AG10803 (cell line): ENCODE measurements at regions not wholly inside any gene's neighbourhood (a gene's known extent, or its start where the extent isn't known, plus 50 kb on each side); places are given as distances from the start of the nearest gene placed in this dataset.
A peak's percentile ranks its signal among the peaks of the same experiment; 100 is the strongest.
"Not testable (repeated sequence)": the region's sequence is repeated elsewhere in the genome, so short reads cannot be mapped to it uniquely, and the experiment has no call there.

Experiments
- DNase-seq: peaks from one replicate; pipeline ENCODE4 v3.0.0; 2010; ENCODE audit warnings: low read depth
- H3K4me3 ChIP-seq: 2 replicates; pipeline ENCODE4 v1.5.1; 2011; ENCODE audit warnings: mild to moderate bottlenecking, low read length, control low read depth
- TF ChIP-seq, protein P1 (sequence below): conservative IDR thresholded peaks from 2 replicates; pipeline ENCODE4 v1.5.1; 2011; ENCODE audit warnings: mild to moderate bottlenecking, low read length, control low read depth, inconsistent platforms

DNA sequence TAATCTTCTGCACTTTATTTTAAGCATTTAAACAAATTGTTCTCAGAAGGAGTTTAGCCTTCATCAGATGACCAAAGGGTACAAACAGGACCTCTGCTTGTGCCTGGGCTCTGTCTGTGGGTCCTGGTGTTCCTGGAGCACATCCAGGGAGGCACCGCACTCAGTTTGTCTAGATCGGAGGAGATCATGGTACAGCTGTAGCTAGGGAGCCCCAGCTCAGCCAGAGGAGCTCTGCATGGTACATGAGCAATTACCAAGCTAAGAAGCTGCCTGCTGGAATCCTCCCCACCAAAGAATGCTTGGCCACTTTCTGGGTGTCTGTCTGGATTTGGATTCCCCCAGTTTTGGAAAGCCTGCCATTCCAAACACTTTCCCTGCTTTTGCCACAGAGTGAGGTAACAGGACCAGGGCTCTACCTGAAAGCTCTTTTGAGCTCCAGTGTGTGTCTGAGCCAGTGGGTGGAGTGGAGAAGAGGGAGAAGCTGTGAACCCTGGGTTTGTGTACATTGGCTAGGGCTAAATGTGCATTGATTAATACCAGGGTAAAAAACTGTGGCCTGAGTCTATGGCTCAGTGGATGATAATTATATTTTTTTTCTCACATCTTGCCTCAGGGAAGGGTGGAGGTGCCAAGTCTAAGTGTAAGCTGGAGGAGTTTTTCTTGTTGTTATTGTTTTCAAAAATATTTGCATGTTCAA, 163.7 kb upstream of the IGF1 start:
- DNase-seq, result no peak
- no peak overlapping the region for H3K4me3 ChIP-seq
- TF ChIP-seq, protein P1, sequence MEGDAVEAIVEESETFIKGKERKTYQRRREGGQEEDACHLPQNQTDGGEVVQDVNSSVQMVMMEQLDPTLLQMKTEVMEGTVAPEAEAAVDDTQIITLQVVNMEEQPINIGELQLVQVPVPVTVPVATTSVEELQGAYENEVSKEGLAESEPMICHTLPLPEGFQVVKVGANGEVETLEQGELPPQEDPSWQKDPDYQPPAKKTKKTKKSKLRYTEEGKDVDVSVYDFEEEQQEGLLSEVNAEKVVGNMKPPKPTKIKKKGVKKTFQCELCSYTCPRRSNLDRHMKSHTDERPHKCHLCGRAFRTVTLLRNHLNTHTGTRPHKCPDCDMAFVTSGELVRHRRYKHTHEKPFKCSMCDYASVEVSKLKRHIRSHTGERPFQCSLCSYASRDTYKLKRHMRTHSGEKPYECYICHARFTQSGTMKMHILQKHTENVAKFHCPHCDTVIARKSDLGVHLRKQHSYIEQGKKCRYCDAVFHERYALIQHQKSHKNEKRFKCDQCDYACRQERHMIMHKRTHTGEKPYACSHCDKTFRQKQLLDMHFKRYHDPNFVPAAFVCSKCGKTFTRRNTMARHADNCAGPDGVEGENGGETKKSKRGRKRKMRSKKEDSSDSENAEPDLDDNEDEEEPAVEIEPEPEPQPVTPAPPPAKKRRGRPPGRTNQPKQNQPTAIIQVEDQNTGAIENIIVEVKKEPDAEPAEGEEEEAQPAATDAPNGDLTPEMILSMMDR, result no peak

DNA sequence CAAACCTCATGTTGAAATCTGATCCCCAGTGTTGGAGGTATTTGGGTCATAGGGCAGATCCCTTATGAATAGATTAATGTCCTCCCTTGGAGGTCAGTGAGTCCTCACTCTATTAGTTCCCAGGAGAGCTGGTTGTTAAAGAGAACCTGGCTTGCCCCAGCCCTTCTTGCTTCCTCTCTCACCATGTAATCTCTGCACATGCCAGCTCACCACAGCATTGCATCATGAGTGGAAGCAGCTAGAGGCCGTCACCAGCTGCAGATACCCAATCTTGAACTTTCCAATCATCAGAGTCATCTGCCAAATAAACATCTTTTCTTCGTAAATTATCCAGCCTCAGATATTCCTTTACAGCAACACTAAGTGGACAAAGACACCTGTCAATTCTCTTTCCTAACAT, 161.8 kb upstream of the IGF1 start:
- TF ChIP-seq, protein P1, result no peak
- DNase-seq, result peak; percentile 68
- H3K4me3 ChIP-seq, result no peak overlapping the region

DNA sequence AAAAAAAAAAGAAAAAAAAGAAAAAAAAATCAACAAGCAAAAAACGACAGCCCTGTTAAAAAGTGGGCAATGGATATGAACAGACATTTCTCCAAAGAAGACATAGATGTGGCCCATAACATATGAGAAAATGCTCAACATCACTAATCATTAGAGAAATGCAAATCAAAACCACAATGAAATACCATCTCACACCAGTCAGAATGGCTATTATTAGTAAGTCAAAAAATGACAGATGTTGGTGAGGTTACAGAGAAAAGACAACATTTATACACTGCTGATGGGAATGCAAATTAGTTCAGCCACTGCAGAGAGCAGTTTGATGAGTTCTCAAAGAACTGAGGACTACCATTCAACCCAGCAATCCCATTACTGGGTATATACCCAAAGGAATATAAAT, 160.3 kb upstream of the IGF1 start:
- not testable (repeated sequence) for H3K4me3 ChIP-seq, DNase-seq

DNA sequence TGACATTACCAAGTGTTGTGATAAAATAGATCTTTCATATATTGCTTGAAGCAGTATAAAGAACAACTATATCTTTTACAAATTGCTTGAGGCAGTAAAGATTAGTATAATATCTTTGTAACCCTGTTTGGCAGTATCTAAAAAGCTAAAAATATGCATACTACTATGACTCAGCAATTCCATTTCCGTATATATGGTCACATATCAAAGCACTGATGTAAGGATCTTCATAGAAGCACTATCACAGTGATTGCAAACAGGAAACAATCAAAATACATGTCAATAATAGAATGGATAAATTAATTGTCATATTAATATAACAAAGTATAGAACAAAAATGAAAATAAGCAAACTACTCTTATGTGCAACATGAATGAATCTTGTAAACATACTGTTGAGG, 158.4 kb upstream of the IGF1 start:
- H3K4me3 ChIP-seq, result no peak overlapping the region
- TF ChIP-seq, protein P1, result no peak
- no peak for DNase-seq

DNA sequence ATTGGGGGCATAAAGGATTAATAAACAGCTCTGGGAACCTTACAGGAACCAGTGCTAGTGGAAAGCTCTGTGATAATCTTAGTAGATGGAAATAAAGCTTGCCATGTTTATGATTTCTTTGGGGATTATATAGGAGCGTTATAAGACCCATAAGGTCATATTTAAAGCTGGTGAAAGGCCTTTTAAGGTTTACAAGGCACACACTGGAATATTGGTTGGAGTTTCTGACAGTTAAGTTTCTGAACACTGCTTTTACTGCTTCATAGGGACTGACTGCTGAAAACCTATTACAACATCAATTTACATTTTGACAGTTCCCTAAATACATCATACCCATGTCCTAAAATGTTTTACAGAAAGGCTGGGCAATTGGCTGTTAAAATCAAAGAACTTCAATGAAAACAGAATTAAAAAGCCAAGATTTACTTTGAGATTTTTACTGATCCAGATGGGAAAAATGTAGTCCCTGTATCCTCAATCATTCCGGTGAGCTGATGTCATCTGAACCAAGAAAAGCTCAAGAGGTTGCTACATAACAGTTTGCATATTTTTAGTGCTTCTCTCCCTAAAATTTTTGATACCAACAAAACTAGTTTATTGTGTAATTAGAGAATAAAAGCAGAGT, 153.7 kb upstream of the IGF1 start:
- no peak overlapping the region for H3K4me3 ChIP-seq
- DNase-seq, result peak; percentile 92
- TF ChIP-seq, protein P1, result no peak

DNA sequence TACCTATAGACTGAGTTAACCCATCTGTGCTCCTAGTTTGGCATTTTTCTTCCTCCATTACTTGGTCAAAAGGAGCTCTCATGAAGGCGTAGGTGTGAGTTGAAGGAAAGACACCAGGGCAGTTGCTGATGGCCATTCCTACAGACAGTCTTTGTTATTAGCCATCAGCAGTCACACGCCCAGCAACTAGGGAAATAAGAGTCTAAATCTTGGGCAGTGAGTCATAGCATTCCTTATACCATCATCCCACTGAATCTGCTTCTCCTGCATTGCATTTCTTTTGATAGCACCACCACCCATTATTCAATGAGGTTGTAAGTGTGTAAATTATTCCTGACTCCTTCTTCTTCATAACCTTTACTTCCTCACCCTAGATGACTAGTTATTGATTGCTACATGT, 150.9 kb upstream of the IGF1 start:
- peak; percentile 89 for DNase-seq
- H3K4me3 ChIP-seq, result no peak overlapping the region
- TF ChIP-seq, protein P1, result no peak

DNA sequence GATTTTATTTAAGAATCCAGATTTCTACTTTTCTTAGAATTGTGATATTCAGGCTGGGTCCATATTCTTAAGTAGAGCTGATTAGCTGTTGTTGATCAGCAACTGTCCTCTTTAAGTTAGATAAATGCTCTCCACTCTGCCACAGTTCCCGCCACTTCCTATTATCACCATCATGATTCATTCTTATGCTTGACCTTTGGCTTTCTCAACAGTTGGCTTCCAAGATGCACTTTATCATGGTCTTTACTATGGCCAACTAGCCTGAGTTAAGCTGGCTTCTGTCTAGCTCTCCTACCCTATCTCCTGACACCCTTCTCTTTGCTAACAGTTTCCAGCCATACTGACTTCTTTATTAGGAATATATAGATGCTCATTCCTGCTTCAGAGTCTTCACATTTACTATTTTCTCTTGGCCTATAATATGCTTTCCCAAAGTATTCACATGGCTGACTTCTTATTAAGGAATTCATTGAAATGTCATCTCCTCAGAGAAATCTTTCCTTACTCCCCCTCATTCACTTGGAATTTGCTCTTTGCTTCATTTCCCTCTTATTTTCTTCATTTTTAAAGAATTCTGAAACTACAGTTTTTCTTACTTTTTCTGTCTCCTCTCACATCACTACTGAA, 149.0 kb upstream of the IGF1 start:
- no peak overlapping the region for H3K4me3 ChIP-seq
- TF ChIP-seq, protein P1, result no peak
- DNase-seq, result peak; percentile 57
